ENCODE measurements at regions not wholly inside any gene's neighbourhood (a gene's known extent, or its start where the extent isn't known, plus 50 kb on each side); places are given as distances from the start of the nearest gene placed in this dataset.

- TF ChIP-seq TAF1 (IDR thresholded peaks at IDR 0.05; ENCODE audit: borderline replicate concordance, low read depth, low read length), result no peak
- TF ChIP-seq POLR2A (IDR thresholded peaks at IDR 0.05; ENCODE audit: low read depth, low read length), result no peak
- TF ChIP-seq POLR2AphosphoS5 (IDR thresholded peaks at IDR 0.05; ENCODE audit: low read depth, low read length), result no peak
Measured at GRCh38 chr7:25775570-25775969, 376.4 kb upstream of the NFE2L3 start.
